ENCODE measurements at regions not wholly inside any gene's neighbourhood (a gene's known extent, or its start where the extent isn't known, plus 50 kb on each side); places are given as distances from the start of the nearest gene placed in this dataset.

DNA sequence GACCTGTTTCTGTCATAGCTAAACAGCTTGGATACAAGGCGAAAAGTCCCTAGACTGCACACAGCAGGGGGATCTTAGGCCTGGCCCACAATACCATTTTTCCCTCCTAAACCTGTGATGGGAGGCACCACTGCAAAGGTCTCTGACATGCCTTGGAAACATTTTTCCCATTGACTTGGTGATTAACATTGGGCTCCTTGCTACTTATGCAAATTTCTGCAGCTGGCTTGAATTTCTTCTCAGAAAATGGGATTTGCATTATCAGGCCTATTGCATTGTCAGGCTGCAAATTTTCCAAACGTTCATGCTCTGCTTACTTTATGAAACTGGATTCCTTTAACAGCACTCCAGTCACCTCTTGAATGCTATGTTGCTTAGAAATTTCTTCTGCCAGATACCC lies 136.2 kb upstream of the TSHZ3 start:
- TF ChIP-seq, protein P1, sequence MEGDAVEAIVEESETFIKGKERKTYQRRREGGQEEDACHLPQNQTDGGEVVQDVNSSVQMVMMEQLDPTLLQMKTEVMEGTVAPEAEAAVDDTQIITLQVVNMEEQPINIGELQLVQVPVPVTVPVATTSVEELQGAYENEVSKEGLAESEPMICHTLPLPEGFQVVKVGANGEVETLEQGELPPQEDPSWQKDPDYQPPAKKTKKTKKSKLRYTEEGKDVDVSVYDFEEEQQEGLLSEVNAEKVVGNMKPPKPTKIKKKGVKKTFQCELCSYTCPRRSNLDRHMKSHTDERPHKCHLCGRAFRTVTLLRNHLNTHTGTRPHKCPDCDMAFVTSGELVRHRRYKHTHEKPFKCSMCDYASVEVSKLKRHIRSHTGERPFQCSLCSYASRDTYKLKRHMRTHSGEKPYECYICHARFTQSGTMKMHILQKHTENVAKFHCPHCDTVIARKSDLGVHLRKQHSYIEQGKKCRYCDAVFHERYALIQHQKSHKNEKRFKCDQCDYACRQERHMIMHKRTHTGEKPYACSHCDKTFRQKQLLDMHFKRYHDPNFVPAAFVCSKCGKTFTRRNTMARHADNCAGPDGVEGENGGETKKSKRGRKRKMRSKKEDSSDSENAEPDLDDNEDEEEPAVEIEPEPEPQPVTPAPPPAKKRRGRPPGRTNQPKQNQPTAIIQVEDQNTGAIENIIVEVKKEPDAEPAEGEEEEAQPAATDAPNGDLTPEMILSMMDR (IDR thresholded peaks at IDR 0.05): no peak
- TF ChIP-seq POLR2AphosphoS5 (IDR thresholded peaks at IDR 0.05) (no peak), EP300 (IDR thresholded peaks at IDR 0.05; ENCODE audit: low read depth) (no peak), POLR2A (IDR thresholded peaks at IDR 0.05) (no peak)

All from transverse colon (tissue), 4 donors.